ENCODE measurements at regions not wholly inside any gene's neighbourhood (a gene's known extent, or its start where the extent isn't known, plus 50 kb on each side); places are given as distances from the start of the nearest gene placed in this dataset.
"Not testable (repeated sequence)": the region's sequence is repeated elsewhere in the genome, so short reads cannot be mapped to it uniquely, and the experiment has no call there.

GRCh38 chr21:32823296-32823695, 51.7 kb upstream of the PAXBP1 start:
- not testable (repeated sequence) for H3K4me3 ChIP-seq (replicated peaks; ENCODE audit: low read depth, low read length); DNase-seq (ENCODE audit: extremely low read depth, low read depth)

- no peak overlapping the region for H3K4me3 ChIP-seq (replicated peaks; ENCODE audit: low read depth, low read length)
- no peak for TF ChIP-seq CTCF (IDR thresholded peaks at IDR 0.05; ENCODE audit: low read depth, low read length, missing control alignments)
- no peak for DNase-seq (ENCODE audit: extremely low read depth, low read depth)
These were observed 53.4 kb upstream of the PAXBP1 start for GRCh38 chr21:32824950-32825349.

- no peak overlapping the region for H3K4me3 ChIP-seq (replicated peaks; ENCODE audit: low read depth, low read length)
- TF ChIP-seq CTCF (IDR thresholded peaks at IDR 0.05; ENCODE audit: low read depth, low read length, missing control alignments): peak; percentile 46
- DNase-seq (ENCODE audit: extremely low read depth, low read depth): peak; percentile 39
These were observed 55.0 kb upstream of the PAXBP1 start for GRCh38 chr21:32826329-32827167.

GRCh38 chr21:32828908-32829307, 57.4 kb upstream of the PAXBP1 start:
- no peak overlapping the region for H3K4me3 ChIP-seq (replicated peaks; ENCODE audit: low read depth, low read length)
- TF ChIP-seq CTCF (IDR thresholded peaks at IDR 0.05; ENCODE audit: low read depth, low read length, missing control alignments): no peak
- DNase-seq (ENCODE audit: extremely low read depth, low read depth): no peak

DNA sequence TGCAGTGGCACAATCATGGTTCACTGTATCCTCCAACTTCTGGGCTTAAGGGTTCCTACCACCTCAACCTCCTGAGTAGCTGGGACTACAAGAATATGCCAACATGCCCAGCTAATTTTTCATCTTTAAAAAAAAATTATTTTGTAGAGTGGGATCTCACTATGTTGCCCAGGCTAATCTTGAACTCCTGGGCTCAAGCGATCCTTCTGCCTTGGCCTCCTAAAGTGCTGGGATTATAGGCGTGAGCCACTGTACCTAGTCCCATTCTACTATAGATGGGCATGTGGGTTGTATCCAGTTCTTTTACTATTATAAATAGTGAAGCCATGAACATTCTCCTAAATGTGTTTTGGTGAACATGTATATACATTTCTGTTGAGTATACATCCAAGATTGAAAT, 57.9 kb upstream of the PAXBP1 start:
- no peak for DNase-seq (ENCODE audit: extremely low read depth, low read depth)
- H3K4me3 ChIP-seq (replicated peaks; ENCODE audit: low read depth, low read length): no peak overlapping the region
- TF ChIP-seq CTCF (IDR thresholded peaks at IDR 0.05; ENCODE audit: low read depth, low read length, missing control alignments): no peak

- not testable (repeated sequence) for H3K4me3 ChIP-seq (replicated peaks; ENCODE audit: low read depth, low read length); DNase-seq (ENCODE audit: extremely low read depth, low read depth)
These were observed 60.2 kb upstream of the PAXBP1 start for GRCh38 chr21:32831779-32832178.

DNA sequence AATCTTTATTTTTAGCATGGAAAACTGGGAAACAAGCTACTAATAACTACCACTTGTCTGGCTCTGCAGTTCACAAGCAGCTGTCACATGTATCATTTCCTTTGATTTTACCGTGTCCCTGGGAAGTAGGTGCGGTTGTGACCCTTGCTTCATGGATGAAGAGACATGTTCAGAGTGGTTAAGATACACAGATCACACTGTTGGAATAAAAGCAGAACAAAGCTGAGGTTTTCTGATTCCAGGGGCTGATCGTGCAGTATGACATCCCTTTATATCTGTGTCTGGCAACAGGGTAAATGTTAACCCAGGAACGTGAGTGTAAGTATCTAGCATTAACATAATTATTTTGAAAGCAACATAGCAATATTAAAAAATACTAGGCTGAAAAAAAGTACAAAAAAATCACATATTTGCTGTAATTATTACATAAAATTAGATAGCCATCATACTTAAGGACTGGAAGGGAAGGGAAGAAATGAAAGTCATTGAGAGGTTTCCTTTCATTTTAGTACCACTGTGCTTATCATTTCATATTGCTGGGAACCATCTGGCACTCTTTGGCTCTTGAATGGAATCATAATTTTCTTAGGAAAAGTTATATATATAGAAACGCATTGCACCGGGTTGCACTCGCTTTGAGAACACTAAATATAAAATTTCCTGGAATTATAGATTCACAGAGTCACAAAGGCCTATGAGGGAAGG, 62.8 kb upstream of the PAXBP1 start:
- H3K4me3 ChIP-seq (replicated peaks; ENCODE audit: low read depth, low read length): no peak overlapping the region
- no peak for TF ChIP-seq CTCF (IDR thresholded peaks at IDR 0.05; ENCODE audit: low read depth, low read length, missing control alignments)
- no peak for DNase-seq (ENCODE audit: extremely low read depth, low read depth)

GRCh38 chr21:32834916-32835235, 63.3 kb upstream of the PAXBP1 start:
- no peak overlapping the region for H3K4me3 ChIP-seq (replicated peaks; ENCODE audit: low read depth, low read length)
- no peak for DNase-seq (ENCODE audit: extremely low read depth, low read depth)
- no peak for TF ChIP-seq CTCF (IDR thresholded peaks at IDR 0.05; ENCODE audit: low read depth, low read length, missing control alignments)

Measured in HFF-Myc (cell line).